ENCODE measurements at regions not wholly inside any gene's neighbourhood (a gene's known extent, or its start where the extent isn't known, plus 50 kb on each side); places are given as distances from the start of the nearest gene placed in this dataset.

GRCh38 chr10:83982812-83983211 is 156.5 kb upstream of the GHITM start:
- no peaks in the 10 kb centered on the region for H3K4me1 ChIP-seq (ENCODE audit: control insufficient read depth in 5 of 5, insufficient read depth in 5 of 5, low read length in 5 of 5)
- no peak overlapping the region for H3K27ac ChIP-seq (ENCODE audit: low read depth, low read length)
- H3K27me3 ChIP-seq (ENCODE audit: control insufficient read depth in 5 of 5, insufficient read depth in 4 of 5, low read length in 5 of 5) = no peaks in the 10 kb centered on the region
- H3K4me3 ChIP-seq (ENCODE audit: low read depth in 1 of 5, low read length in 5 of 5) = no peak overlapping the region
- H3K9me3 ChIP-seq (ENCODE audit: control insufficient read depth in 5 of 5, low read length in 5 of 5) = no peaks in the 10 kb centered on the region
- H3K36me3 ChIP-seq (ENCODE audit: control insufficient read depth in 5 of 5, insufficient read depth in 5 of 5, low read length in 5 of 5) = no peaks in the 10 kb centered on the region
- H3K9ac ChIP-seq (ENCODE audit: low read length in 5 of 5) = no peak overlapping the region

DNA sequence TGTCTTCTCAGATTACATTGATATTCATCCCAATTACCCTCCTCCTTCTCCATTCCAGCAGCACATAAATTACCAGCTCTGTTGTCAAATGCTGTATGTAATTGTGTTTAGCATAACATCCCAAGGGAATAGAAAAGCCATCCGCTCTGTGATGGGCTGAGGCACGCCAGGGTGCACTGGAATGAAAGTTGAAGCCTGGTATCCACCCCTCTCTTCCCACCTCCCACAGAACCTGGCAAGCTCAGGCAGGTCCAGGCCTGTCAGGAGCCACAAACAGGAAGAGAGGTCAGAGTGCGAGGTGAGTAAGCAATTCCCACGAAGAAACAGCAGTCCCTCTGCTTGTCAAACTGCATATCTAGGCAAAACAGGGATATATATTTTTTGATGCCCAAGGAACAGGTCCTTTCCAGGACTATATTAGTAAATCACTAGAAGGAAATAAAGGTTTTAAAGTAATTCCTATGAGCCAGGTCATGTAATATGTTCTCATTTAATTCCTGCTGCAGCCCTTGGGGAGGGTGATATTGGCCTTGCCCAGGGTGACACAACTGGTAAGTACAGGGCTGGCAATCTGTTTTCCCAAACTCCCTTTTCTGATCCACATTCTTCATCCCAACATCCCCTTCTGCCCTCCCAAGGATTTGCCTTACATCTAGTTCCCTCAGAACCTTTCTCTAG is 155.6 kb upstream of the GHITM start:
- no peaks in the 10 kb centered on the region for H3K9me3 ChIP-seq (ENCODE audit: control insufficient read depth in 5 of 5, low read length in 5 of 5)
- H3K27me3 ChIP-seq (ENCODE audit: control insufficient read depth in 5 of 5, insufficient read depth in 4 of 5, low read length in 5 of 5) = no peaks in the 10 kb centered on the region
- H3K4me1 ChIP-seq (ENCODE audit: control insufficient read depth in 5 of 5, insufficient read depth in 5 of 5, low read length in 5 of 5) = no peaks in the 10 kb centered on the region
- no peak overlapping the region for H3K9ac ChIP-seq (ENCODE audit: low read length in 5 of 5)
- H3K36me3 ChIP-seq (ENCODE audit: control insufficient read depth in 5 of 5, insufficient read depth in 5 of 5, low read length in 5 of 5) = no peaks in the 10 kb centered on the region
- H3K4me3 ChIP-seq (ENCODE audit: low read depth in 1 of 5, low read length in 5 of 5) = no peak overlapping the region
- H3K27ac ChIP-seq (ENCODE audit: low read depth, low read length) = no peak overlapping the region

DNA sequence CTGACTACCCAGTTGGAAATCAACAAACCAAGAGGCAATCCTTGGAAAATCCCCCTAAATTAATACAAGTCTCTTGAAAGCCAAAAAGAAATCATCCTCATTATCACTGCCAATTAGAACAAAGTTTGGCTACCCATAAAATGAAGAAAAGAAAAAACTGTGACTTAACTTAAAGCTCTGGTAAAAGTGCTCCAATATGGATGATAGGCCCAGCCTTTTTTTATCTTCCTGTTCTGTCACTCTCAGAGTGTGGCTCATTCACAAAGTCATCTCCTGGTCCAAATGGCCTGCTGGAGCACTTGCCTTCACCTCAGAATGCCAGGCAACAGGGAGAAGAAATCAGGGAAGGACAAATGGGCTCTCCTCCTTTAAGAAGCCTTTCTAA is 155.1 kb upstream of the GHITM start:
- Histone ChIP-seq H3K9ac (ENCODE audit: low read length in 5 of 5) (no peak overlapping the region), H3K4me1 (ENCODE audit: control insufficient read depth in 5 of 5, insufficient read depth in 5 of 5, low read length in 5 of 5) (no peaks in the 10 kb centered on the region), H3K9me3 (ENCODE audit: control insufficient read depth in 5 of 5, low read length in 5 of 5) (no peaks in the 10 kb centered on the region), H3K4me3 (ENCODE audit: low read depth in 1 of 5, low read length in 5 of 5) (no peak overlapping the region), H3K36me3 (ENCODE audit: control insufficient read depth in 5 of 5, insufficient read depth in 5 of 5, low read length in 5 of 5) (no peaks in the 10 kb centered on the region), H3K27me3 (ENCODE audit: control insufficient read depth in 5 of 5, insufficient read depth in 4 of 5, low read length in 5 of 5) (no peaks in the 10 kb centered on the region), H3K27ac (ENCODE audit: low read depth, low read length) (no peak overlapping the region)

DNA sequence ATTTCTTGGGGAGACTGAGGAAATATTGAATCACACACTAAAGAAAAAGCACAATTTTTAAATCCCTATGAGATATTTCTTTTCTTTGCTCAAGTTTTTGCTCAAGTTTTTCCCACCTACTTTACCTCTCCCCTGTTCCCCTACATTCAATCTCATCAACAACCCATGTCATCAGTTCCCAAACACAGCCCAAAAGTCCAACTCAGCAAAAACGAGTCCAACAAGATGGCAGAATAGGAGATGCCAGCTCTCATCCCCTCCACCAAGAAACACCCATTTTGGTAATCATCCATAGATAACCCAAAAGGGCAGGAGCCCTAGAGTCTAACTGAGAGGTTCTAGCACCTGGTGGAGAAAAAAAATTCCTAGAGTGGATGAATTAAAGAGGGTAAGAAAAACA is 152.5 kb upstream of the GHITM start:
- H3K9me3 ChIP-seq (ENCODE audit: control insufficient read depth in 5 of 5, low read length in 5 of 5) = no peaks in the 10 kb centered on the region
- no peak overlapping the region for H3K4me3 ChIP-seq (ENCODE audit: low read depth in 1 of 5, low read length in 5 of 5)
- no peaks in the 10 kb centered on the region for H3K27me3 ChIP-seq (ENCODE audit: control insufficient read depth in 5 of 5, insufficient read depth in 4 of 5, low read length in 5 of 5)
- H3K36me3 ChIP-seq (ENCODE audit: control insufficient read depth in 5 of 5, insufficient read depth in 5 of 5, low read length in 5 of 5) = no peaks in the 10 kb centered on the region
- H3K4me1 ChIP-seq (ENCODE audit: control insufficient read depth in 5 of 5, insufficient read depth in 5 of 5, low read length in 5 of 5) = no peaks in the 10 kb centered on the region
- no peak overlapping the region for H3K9ac ChIP-seq (ENCODE audit: low read length in 5 of 5)
- no peak overlapping the region for H3K27ac ChIP-seq (ENCODE audit: low read depth, low read length)

- Histone ChIP-seq H3K27ac (ENCODE audit: low read depth, low read length) (no peak overlapping the region), H3K27me3 (ENCODE audit: control insufficient read depth in 5 of 5, insufficient read depth in 4 of 5, low read length in 5 of 5) (no peaks in the 10 kb centered on the region), H3K4me1 (ENCODE audit: control insufficient read depth in 5 of 5, insufficient read depth in 5 of 5, low read length in 5 of 5) (no peaks in the 10 kb centered on the region), H3K9me3 (ENCODE audit: control insufficient read depth in 5 of 5, low read length in 5 of 5) (no peaks in the 10 kb centered on the region), H3K9ac (ENCODE audit: low read length in 5 of 5) (no peak overlapping the region), H3K36me3 (ENCODE audit: control insufficient read depth in 5 of 5, insufficient read depth in 5 of 5, low read length in 5 of 5) (no peaks in the 10 kb centered on the region), H3K4me3 (ENCODE audit: low read depth in 1 of 5, low read length in 5 of 5) (no peak overlapping the region)
These were observed 152.1 kb upstream of the GHITM start for GRCh38 chr10:83987216-83987615.

DNA sequence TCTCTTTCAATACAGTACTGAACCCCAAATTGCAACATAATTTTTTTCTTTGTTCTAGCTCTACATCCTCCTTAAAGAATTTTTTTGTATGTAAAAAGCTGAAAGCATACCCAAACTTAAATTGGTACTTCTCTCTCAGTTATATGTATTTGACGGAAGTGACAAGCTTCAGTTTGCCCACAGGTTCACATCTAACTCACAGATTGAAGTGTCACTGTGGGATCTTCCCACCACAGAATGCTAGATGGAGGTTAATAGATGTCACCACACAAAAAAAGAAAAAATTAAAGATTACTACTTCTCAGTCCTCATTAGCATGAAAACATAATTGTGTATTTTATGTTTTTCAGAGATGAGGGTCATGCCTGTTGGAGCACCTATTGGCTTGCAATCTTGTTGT is 150.9 kb upstream of the GHITM start:
- no peak overlapping the region for H3K9ac ChIP-seq (ENCODE audit: low read length in 5 of 5)
- no peaks in the 10 kb centered on the region for H3K27me3 ChIP-seq (ENCODE audit: control insufficient read depth in 5 of 5, insufficient read depth in 4 of 5, low read length in 5 of 5)
- H3K4me1 ChIP-seq (ENCODE audit: control insufficient read depth in 5 of 5, insufficient read depth in 5 of 5, low read length in 5 of 5) = no peaks in the 10 kb centered on the region

GRCh38 chr10:83990126-83990525 is 149.2 kb upstream of the GHITM start:
- Histone ChIP-seq H3K36me3 (ENCODE audit: control insufficient read depth in 5 of 5, insufficient read depth in 5 of 5, low read length in 5 of 5) (no peaks in the 10 kb centered on the region), H3K9me3 (ENCODE audit: control insufficient read depth in 5 of 5, low read length in 5 of 5) (no peaks in the 10 kb centered on the region), H3K9ac (ENCODE audit: low read length in 5 of 5) (no peak overlapping the region), H3K27ac (ENCODE audit: low read depth, low read length) (no peak overlapping the region), H3K4me1 (ENCODE audit: control insufficient read depth in 5 of 5, insufficient read depth in 5 of 5, low read length in 5 of 5) (no peaks in the 10 kb centered on the region), H3K27me3 (ENCODE audit: control insufficient read depth in 5 of 5, insufficient read depth in 4 of 5, low read length in 5 of 5) (no peaks in the 10 kb centered on the region), H3K4me3 (ENCODE audit: low read depth in 1 of 5, low read length in 5 of 5) (no peak overlapping the region)

More for the DNA sequence above, 150.9 kb upstream of the GHITM start:
- no peak overlapping the region for H3K4me3 ChIP-seq (ENCODE audit: low read depth in 1 of 5, low read length in 5 of 5)
- no peak overlapping the region for H3K27ac ChIP-seq (ENCODE audit: low read depth, low read length)
- no peaks in the 10 kb centered on the region for H3K9me3 ChIP-seq (ENCODE audit: control insufficient read depth in 5 of 5, low read length in 5 of 5)
- H3K36me3 ChIP-seq (ENCODE audit: control insufficient read depth in 5 of 5, insufficient read depth in 5 of 5, low read length in 5 of 5) = no peaks in the 10 kb centered on the region

DNA sequence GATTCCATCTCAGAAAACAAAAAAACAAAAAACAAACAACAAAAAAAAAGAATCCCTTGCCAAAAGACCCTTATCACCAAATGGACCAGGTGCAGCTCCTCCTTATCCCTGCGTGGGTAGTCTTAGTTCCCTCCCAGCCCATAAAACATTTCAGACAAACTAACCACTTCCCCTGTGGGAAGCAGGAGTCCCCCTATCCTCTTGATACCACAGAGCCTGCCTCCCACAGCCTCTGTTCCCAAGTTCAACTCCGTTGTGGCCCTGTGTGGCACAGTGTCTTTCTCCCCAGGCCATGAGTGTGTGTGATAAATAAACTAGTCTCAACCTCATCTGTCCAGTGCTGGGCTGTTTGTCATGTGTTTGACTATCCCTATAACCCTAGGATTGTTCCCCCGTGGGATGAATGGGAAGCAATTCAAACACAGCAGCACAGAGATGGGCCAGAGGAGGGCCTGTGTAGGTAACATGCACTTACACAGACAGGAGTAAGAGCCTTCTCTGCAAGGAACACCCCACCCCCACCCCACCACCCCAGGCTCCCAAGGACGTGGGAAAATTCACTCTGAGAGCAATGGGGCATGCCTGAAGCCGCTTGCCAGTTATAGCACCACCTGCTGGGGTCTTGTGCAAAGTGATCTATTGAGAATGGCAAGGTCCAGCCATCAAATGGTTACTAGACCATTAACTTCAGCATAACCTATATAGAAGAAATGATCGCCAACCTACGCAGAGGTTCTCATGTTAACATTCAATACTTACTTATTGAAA is 147.1 kb upstream of the GHITM start:
- Histone ChIP-seq H3K36me3 (ENCODE audit: control insufficient read depth in 5 of 5, insufficient read depth in 5 of 5, low read length in 5 of 5) (no peaks in the 10 kb centered on the region), H3K4me3 (ENCODE audit: low read depth in 1 of 5, low read length in 5 of 5) (no peak overlapping the region), H3K4me1 (ENCODE audit: control insufficient read depth in 5 of 5, insufficient read depth in 5 of 5, low read length in 5 of 5) (no peaks in the 10 kb centered on the region), H3K27ac (ENCODE audit: low read depth, low read length) (no peak overlapping the region), H3K27me3 (ENCODE audit: control insufficient read depth in 5 of 5, insufficient read depth in 4 of 5, low read length in 5 of 5) (no peaks in the 10 kb centered on the region), H3K9me3 (ENCODE audit: control insufficient read depth in 5 of 5, low read length in 5 of 5) (no peaks in the 10 kb centered on the region), H3K9ac (ENCODE audit: low read length in 5 of 5) (no peak overlapping the region)

- H3K4me1 ChIP-seq (ENCODE audit: control insufficient read depth in 5 of 5, insufficient read depth in 5 of 5, low read length in 5 of 5) = no peaks in the 10 kb centered on the region
- H3K9me3 ChIP-seq (ENCODE audit: control insufficient read depth in 5 of 5, low read length in 5 of 5) = no peaks in the 10 kb centered on the region
- no peak overlapping the region for H3K9ac ChIP-seq (ENCODE audit: low read length in 5 of 5)
- peaks cover 0 to 3% (median 0%) of the 10 kb centered on the region in 5 donors for H3K27me3 ChIP-seq (ENCODE audit: control insufficient read depth in 5 of 5, insufficient read depth in 4 of 5, low read length in 5 of 5)
- no peak overlapping the region for H3K4me3 ChIP-seq (ENCODE audit: low read depth in 1 of 5, low read length in 5 of 5)
- no peak overlapping the region for H3K27ac ChIP-seq (ENCODE audit: low read depth, low read length)
- H3K36me3 ChIP-seq (ENCODE audit: control insufficient read depth in 5 of 5, insufficient read depth in 5 of 5, low read length in 5 of 5) = no peaks in the 10 kb centered on the region
These were observed 145.0 kb upstream of the GHITM start for GRCh38 chr10:83994325-83994724.

- Histone ChIP-seq H3K36me3 (ENCODE audit: control insufficient read depth in 5 of 5, insufficient read depth in 5 of 5, low read length in 5 of 5) (no peaks in the 10 kb centered on the region), H3K27me3 (ENCODE audit: control insufficient read depth in 5 of 5, insufficient read depth in 4 of 5, low read length in 5 of 5) (peaks cover 0 to 3% (median 0%) of the 10 kb centered on the region in 5 donors), H3K4me1 (ENCODE audit: control insufficient read depth in 5 of 5, insufficient read depth in 5 of 5, low read length in 5 of 5) (no peaks in the 10 kb centered on the region), H3K9me3 (ENCODE audit: control insufficient read depth in 5 of 5, low read length in 5 of 5) (no peaks in the 10 kb centered on the region), H3K9ac (ENCODE audit: low read length in 5 of 5) (no peak overlapping the region), H3K27ac (ENCODE audit: low read depth, low read length) (no peak overlapping the region), H3K4me3 (ENCODE audit: low read depth in 1 of 5, low read length in 5 of 5) (no peak overlapping the region)
These were observed 143.5 kb upstream of the GHITM start for GRCh38 chr10:83995738-83996331.

Measured in subcutaneous abdominal adipose tissue (tissue), 5 donors.